ENCODE measurements at regions not wholly inside any gene's neighbourhood (a gene's known extent, or its start where the extent isn't known, plus 50 kb on each side); places are given as distances from the start of the nearest gene placed in this dataset.

GRCh38 chr4:181967401-181967800 is 275.8 kb upstream of the TENM3 start:
- DNase-seq (ENCODE audit: low read depth, low spot score): no peak

DNA sequence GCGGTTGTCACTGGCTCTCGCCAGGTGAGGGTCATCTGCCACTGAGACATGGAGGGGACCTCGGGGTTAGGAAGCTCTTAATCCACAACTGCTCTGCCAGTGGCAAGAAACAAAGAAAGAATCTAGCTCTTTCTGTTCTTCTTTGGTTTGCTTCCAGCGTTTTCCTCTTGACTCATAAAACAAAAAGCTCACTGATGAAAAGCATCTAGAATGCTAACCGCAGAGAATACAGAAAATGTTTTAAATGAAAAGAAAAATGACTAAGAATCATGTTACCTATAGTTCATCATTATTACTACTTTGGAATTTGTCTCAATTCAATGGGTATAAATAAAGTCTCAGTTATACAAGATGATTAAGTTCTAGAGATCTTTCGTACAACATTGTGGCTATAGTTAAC is 274.8 kb upstream of the TENM3 start:
- no peak for DNase-seq (ENCODE audit: low read depth, low spot score)

- no peak for DNase-seq (ENCODE audit: low read depth, low spot score)
Observed at GRCh38 chr4:181969151-181969550, 274.1 kb upstream of the TENM3 start.

- no peak for DNase-seq (ENCODE audit: low read depth, low spot score)
Observed at GRCh38 chr4:181970366-181970765, 272.8 kb upstream of the TENM3 start.

- no peak for DNase-seq (ENCODE audit: low read depth, low spot score)
Observed at GRCh38 chr4:181971411-181971810, 271.8 kb upstream of the TENM3 start.

DNA sequence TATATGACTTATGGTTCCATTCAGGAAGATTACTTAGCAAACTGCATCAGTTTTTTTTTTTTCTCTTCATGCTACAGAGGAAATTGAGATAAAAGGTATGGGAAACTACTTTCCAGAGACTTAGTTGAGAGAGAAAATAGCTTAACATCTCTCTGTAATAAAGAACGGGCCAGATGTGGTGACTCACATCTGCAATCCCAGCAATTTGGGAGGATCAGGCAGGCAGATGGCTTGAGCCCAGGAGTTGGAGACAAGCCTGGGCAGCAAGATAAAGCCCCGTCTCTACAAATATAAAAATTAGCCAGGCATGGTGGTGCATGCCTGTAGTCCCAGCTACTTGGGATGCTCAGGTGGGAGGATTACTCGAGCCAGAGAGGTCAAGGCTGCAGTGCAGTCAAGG is 271.2 kb upstream of the TENM3 start:
- no peak for DNase-seq (ENCODE audit: low read depth, low spot score)

DNA sequence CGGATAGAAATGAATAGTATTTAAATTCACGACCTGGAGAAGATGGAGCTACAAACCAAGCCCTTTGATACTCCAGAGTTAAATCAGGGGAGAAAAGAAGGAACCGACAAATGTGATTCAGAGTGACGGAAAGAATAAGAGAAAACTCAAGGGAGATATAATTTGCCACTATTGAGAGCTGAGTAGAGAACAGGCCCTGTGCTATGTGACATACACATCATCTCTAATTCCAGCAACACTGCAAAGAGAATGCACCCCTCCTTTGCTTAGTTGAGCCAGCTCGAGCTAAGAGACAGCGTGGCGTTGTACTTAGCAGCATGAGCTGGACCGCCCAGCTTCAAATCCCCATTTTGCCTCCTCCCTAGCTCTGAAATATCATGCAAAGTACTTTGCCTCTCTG is 266.4 kb upstream of the TENM3 start:
- DNase-seq (ENCODE audit: low read depth, low spot score): no peak

DNA sequence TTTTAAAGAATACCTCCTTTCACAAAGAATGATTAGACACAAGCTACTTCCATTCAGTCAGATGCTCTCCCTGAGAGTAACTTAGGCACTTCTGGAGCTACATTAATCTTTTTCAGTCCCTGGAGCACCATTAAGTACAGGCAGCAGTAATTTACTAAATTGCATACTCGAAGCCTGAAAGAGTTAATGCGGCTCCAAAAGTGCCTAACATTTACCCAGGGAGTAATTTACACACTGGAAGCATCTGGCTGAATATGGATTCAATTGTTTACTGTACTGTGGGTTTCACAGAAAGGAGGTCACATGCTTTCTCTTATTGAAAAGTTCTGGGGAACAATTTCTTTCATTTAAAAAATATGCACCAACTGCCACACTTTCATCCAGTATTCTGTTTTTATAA is 260.8 kb upstream of the TENM3 start:
- DNase-seq (ENCODE audit: low read depth, low spot score): no peak

- DNase-seq (ENCODE audit: low read depth, low spot score): no peak
Observed at GRCh38 chr4:181982856-181983255, 260.3 kb upstream of the TENM3 start.

DNA sequence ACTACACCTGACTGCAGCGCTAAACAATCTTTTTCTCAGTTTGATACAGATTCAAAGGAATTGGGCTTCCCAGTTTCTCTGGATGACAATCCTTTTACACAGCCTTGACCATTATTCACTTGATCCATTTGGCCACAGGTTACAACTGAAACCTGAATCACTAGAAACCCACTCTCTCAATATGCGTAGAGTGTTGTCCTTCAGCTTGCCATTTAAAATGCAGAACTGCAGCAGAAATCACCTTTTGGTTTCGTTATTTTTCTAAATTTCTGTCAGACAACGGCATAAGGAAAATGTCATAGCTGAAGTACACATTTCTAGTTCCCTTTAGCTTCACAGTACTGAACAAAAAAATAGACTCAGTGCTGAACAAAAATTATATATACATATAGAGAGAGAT is 255.8 kb upstream of the TENM3 start:
- no peak for DNase-seq (ENCODE audit: low read depth, low spot score)

DNA sequence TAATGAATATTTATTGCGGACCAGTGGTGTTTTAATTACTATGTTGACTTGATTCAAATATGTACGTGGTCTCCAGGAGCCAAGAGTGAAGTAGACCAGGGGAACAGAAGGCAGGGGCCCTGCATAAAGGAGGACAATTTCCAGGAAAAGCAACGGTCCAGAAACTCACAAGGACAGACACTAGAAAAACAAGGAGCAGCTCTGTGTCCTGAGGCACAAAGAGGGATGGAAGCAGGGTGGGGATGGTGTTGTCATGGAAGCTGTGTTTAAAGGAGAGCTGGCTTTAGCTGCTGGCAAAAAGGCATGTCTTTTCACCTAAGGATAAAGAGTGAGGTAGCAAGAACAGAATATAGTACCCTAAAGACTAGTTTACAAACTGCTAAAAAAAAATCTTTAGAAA is 254.1 kb upstream of the TENM3 start:
- DNase-seq (ENCODE audit: low read depth, low spot score): no peak

DNA sequence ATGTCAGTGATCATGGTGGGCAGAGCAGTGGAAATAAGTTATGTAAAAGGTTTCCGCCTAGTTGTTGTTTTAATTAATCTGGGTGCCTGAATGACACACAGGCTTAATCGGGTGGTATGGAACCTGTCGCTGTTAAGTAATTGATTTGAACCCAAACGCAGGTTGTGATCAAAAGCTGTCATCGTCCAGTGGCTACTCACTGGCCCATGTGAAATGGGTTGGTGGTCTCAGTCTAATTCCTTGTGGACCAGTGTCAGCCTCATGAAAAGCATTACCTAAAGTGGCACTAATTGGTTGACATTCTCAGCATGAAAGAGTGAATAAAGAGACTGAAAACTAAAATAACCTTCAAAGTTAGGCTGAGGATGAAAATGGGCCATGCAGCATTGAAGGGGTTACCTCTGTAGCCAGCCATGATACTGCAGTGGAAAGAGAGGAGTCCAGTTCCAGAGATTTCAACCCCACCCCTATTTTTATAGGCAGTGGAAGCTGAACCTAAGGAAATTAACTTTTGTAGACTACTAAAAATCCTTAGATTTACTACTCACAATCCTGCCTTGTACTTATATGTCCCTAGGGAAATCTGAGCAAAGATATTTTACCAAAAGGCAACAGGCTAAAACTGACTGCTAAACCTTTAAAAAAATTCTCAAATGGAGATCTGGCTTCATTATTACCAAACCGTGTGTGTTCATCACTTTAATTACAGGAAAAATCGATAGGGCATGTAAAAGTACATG is 251.7 kb upstream of the TENM3 start:
- DNase-seq (ENCODE audit: low read depth, low spot score): no peak

DNA sequence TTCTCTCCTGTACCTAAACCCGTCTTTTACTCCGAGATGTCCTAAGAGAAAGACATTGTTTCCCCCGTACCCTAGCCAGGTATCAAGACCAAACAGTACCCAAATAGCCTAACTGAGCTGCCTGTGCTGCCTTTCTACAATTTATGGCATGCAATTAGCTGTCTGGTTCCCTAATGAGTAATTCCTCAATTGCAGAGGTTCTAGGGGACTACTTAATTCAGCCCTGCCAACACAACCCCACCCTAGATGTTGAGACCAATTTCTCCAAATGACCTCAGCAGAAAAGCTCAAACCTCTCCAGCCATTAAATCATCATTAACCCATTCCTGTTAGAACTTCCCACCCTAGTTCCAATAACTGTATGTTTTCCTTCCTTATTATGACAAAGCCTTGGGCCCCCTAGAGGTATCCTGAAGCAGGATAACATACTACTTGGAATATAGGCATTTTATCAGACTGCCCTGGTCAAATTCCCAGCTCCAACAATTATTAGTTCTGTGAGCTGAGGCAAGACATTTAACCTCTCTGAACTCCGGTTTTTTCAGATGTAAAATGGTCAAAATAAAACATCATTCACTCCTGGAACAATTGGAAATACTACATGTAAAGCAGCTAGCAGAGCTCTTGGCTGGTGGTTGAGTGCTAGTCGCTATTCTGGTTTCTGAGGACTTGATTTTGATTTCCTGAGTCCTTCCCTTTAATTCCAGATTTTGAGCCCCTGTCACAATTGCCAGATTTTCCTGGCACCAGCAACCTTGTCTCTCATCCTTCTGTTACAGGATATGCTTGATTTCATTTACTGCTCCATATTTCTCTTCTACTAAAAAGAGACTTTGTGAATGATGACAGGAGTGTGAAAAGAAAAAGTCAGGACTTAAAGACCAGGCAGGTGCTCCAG is 244.6 kb upstream of the TENM3 start:
- DNase-seq (ENCODE audit: low read depth, low spot score): no peak

DNA sequence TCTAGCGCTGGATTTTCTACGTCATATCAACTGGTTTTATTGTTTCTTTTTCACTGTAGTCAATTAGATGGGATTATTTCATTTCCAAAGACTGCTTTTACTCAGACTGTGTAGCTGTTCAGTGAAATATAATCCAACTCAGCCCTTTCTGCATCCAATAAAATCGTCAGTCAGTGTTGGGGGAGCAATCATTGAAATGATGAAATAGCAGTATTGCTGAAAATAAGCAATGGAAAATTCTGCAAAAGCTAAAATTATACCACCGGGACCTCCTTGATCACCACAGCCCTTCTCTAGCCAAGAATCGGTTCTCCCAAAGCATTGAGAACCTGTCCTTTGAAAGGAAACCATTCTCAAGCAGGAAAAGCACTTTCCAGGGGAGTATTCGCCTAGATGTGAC is 243.1 kb upstream of the TENM3 start:
- DNase-seq (ENCODE audit: low read depth, low spot score): no peak

DNA sequence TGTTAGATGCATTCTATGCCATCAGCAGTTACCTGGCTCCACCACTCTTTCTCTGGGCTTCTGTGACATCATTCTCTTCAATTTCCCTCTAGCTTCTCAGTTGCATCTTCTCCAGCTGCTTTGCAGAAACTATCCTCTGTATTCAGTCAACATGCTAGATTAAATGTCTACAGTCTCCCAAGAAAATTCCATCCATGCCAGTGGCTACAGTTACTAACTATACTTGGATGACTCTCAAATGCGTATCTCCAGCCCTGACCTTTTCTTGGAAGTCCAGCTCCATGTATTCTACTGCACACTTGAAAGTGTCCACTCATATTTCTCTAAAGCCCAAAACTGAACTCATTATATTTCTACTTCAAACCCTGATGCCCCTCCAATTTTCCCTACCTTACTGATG is 232.3 kb upstream of the TENM3 start:
- no peak for DNase-seq (ENCODE audit: low read depth, low spot score)

DNA sequence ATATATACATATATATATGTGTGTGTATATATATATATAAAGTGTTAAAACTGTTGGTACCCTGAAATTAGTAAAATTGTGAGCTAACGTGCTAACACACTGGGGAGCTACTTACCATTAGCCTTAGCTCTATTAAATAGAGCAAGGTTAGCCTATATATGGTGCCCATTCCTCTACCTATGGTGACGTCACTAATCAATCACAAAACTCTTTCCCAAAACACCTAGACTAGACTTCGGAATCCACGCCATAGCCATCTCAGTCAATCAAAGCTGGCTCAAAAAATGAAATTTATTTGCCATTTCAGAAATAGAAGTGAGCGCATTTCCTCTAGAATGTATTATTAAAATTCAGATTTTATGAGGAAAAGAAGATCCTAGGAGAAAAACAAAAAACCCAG is 229.0 kb upstream of the TENM3 start:
- no peak for DNase-seq (ENCODE audit: low read depth, low spot score)

DNA sequence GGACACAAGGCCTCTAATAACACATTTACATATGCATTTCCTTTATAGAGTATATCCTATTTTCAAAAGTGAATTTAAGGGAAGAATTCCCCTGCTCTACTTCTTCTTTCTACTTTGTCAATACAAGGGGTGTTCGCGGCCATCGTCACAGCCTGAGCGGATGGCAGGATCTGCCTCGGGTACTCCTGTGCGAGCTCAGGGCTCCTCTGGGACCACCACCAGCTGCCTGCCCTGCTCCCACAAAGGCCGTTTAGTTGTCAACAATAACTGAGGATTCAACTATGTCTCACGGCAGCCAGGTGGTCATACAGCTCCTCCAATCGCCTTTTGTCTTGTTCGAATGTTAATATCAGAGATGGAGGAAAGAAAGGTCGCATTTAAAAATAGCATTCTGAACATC is 228.2 kb upstream of the TENM3 start:
- no peak for DNase-seq (ENCODE audit: low read depth, low spot score)

- DNase-seq (ENCODE audit: low read depth, low spot score): no peak
Observed at GRCh38 chr4:182015893-182016292, 227.3 kb upstream of the TENM3 start.

DNA sequence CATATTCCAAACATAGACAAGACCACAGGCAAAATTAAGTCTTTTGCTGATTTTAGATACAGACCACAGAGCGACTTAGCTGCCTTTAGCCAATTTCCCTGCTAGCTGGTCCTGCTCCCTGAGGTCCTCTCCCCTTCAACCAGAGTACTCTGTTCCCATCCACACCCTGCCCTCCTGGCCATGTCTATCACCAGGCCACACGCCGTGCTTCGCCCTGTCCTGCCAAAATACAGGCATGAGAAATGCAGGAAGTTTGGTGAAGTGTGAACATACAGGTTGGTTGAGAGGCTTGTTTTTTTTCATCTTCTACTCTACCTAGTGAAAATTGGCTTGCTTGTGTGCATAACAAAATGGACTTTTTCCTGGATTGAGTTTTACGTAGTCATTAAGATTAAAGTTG is 226.2 kb upstream of the TENM3 start:
- no peak for DNase-seq (ENCODE audit: low read depth, low spot score)

GRCh38 chr4:182018691-182019090 is 224.5 kb upstream of the TENM3 start:
- no peak for DNase-seq (ENCODE audit: low read depth, low spot score)

DNA sequence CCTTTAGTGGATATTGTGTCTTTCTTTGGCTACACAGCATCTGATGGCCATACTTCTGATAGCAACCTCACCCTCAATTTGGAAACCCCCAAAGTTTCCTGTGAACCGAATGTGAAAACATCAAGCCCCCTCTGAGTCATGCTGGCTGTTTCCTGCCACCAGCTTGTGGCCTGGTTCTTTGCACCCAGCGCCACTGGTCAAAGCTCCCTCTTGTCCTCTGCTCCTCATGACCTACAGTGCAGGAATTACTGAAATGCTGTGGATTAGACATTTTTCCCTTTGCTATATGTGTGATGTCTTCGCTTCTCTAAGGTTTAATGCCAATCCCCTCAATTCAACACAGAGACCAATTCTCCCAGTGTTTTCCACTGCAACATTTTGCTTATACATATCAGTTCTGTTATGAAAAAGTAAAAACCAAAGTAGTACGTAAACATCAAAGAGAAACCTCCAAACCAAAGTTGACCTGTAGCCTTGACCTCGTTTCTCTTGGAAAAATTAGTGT is 224.0 kb upstream of the TENM3 start:
- no peak for DNase-seq (ENCODE audit: low read depth, low spot score)

GRCh38 chr4:182022909-182023308 is 220.3 kb upstream of the TENM3 start:
- DNase-seq (ENCODE audit: low read depth, low spot score): peak; percentile 5

GRCh38 chr4:182023469-182023868 is 219.7 kb upstream of the TENM3 start:
- no peak for DNase-seq (ENCODE audit: low read depth, low spot score)
